ENCODE measurements at regions not wholly inside any gene's neighbourhood (a gene's known extent, or its start where the extent isn't known, plus 50 kb on each side); places are given as distances from the start of the nearest gene placed in this dataset.

GRCh38 chr2:107006836-107007235 is 120.9 kb upstream of the ST6GAL2 start:
- no peaks in the 10 kb centered on the region for H3K36me3 ChIP-seq
- H3K9me3 ChIP-seq: no peaks in the 10 kb centered on the region
- no peaks in the 10 kb centered on the region for H3K27me3 ChIP-seq
- H3K27ac ChIP-seq: no peak overlapping the region
- TF ChIP-seq CTCF (IDR thresholded peaks at IDR 0.05) (no peak), POLR2A (IDR thresholded peaks at IDR 0.05) (no peak)
- intact Hi-C loops (cut with DNase I; ENCODE audit: low total_unique reads): no loop called here
- DNase-seq: no peak
- H3K4me3 ChIP-seq: no peak overlapping the region
- no peaks in the 10 kb centered on the region for H3K4me1 ChIP-seq

DNA sequence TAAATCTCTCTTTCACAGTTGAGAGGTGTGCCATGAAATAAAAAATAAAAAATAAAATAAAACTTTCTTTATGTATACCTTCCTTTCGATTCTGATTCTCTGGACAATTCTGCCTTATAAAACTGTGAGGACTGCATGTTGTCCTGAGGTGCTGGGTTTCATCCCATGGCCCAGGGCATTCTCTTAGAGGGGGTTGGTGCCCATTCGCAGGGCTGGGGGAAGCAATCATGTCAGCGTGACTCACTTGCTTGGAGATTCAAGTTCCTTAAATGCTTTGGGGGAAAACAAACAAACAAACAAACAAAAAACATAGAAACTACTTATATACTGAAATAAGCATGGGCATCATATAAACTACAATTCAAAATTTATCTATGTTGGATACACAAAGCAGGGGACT is 122.0 kb upstream of the ST6GAL2 start:
- no peak for DNase-seq
- Histone ChIP-seq H3K27ac (no peak overlapping the region), H3K4me1 (no peaks in the 10 kb centered on the region), H3K9me3 (no peaks in the 10 kb centered on the region), H3K36me3 (no peaks in the 10 kb centered on the region), H3K4me3 (no peak overlapping the region), H3K27me3 (no peaks in the 10 kb centered on the region)
- intact Hi-C loops (cut with DNase I; ENCODE audit: low total_unique reads): no loop called here
- no peak for TF ChIP-seq POLR2A (IDR thresholded peaks at IDR 0.05)
- TF ChIP-seq CTCF (IDR thresholded peaks at IDR 0.05): no peak

- no peak for TF ChIP-seq CTCF (IDR thresholded peaks at IDR 0.05)
- no peak for TF ChIP-seq POLR2A (IDR thresholded peaks at IDR 0.05)
- DNase-seq: no peak
- no peaks in the 10 kb centered on the region for H3K27me3 ChIP-seq
- H3K4me3 ChIP-seq: no peak overlapping the region
- H3K9me3 ChIP-seq: no peaks in the 10 kb centered on the region
- H3K27ac ChIP-seq: no peak overlapping the region
- H3K36me3 ChIP-seq: no peaks in the 10 kb centered on the region
- H3K4me1 ChIP-seq: no peaks in the 10 kb centered on the region
- intact Hi-C loops (cut with DNase I; ENCODE audit: low total_unique reads): no loop called here
These were observed 122.9 kb upstream of the ST6GAL2 start for GRCh38 chr2:107008843-107009242.

GRCh38 chr2:107009275-107009674 is 123.3 kb upstream of the ST6GAL2 start:
- Histone ChIP-seq H3K36me3 (no peaks in the 10 kb centered on the region), H3K9me3 (no peaks in the 10 kb centered on the region), H3K27ac (no peak overlapping the region), H3K27me3 (no peaks in the 10 kb centered on the region), H3K4me3 (no peak overlapping the region), H3K4me1 (no peaks in the 10 kb centered on the region)
- intact Hi-C loops (cut with DNase I; ENCODE audit: low total_unique reads): no loop called here
- no peak for DNase-seq
- no peak for TF ChIP-seq CTCF (IDR thresholded peaks at IDR 0.05)
- no peak for TF ChIP-seq POLR2A (IDR thresholded peaks at IDR 0.05)

- TF ChIP-seq POLR2A (IDR thresholded peaks at IDR 0.05) (no peak), CTCF (IDR thresholded peaks at IDR 0.05) (no peak)
- Histone ChIP-seq H3K27me3 (no peaks in the 10 kb centered on the region), H3K9me3 (no peaks in the 10 kb centered on the region), H3K4me1 (no peaks in the 10 kb centered on the region), H3K4me3 (no peak overlapping the region), H3K36me3 (no peaks in the 10 kb centered on the region), H3K27ac (no peak overlapping the region)
- no peak for DNase-seq
- intact Hi-C loops (cut with DNase I; ENCODE audit: low total_unique reads): no loop called here
These were observed 126.8 kb upstream of the ST6GAL2 start for GRCh38 chr2:107012714-107013306.

Data from uterus (tissue), 3 donors.